ENCODE measurements at regions not wholly inside any gene's neighbourhood (a gene's known extent, or its start where the extent isn't known, plus 50 kb on each side); places are given as distances from the start of the nearest gene placed in this dataset.
"Not testable (repeated sequence)": the region's sequence is repeated elsewhere in the genome, so short reads cannot be mapped to it uniquely, and the experiment has no call there.

GRCh38 chr7:155392726-155393570 lies 65.0 kb upstream of the EN2 start:
- no peak overlapping the region for H3K27ac ChIP-seq
- H3K36me3 ChIP-seq: no peaks in the 10 kb centered on the region
- H3K4me1 ChIP-seq: no peaks in the 10 kb centered on the region
- H3K27me3 ChIP-seq: peaks cover 0 to 80% of the 10 kb centered on the region in 2 donors
- DNase-seq (no peak), ATAC-seq (no peak)
- no peaks in the 10 kb centered on the region for H3K9me3 ChIP-seq
- TF ChIP-seq CTCF (IDR thresholded peaks at IDR 0.05): no peak
- H3K4me3 ChIP-seq: no peak overlapping the region
- intact Hi-C loops (cut with DNase I): no loop called here

GRCh38 chr7:155394413-155394812 lies 63.5 kb upstream of the EN2 start:
- DNase-seq: no peak
- no peak for TF ChIP-seq CTCF (IDR thresholded peaks at IDR 0.05)
- no peaks in the 10 kb centered on the region for H3K4me1 ChIP-seq
- H3K4me3 ChIP-seq: no peak overlapping the region
- H3K27ac ChIP-seq: no peak overlapping the region
- intact Hi-C loops (cut with DNase I): no loop called here
- no peaks in the 10 kb centered on the region for H3K36me3 ChIP-seq
- H3K27me3 ChIP-seq: peaks cover 0 to 74% of the 10 kb centered on the region in 2 donors
- no peaks in the 10 kb centered on the region for H3K9me3 ChIP-seq
- no peak for ATAC-seq

GRCh38 chr7:155395176-155395797 lies 62.6 kb upstream of the EN2 start:
- intact Hi-C loops (cut with DNase I): no loop called here
- Histone ChIP-seq H3K9me3 (no peaks in the 10 kb centered on the region), H3K4me3 (no peak overlapping the region), H3K27me3 (peaks cover 0 to 76% of the 10 kb centered on the region in 2 donors), H3K27ac (no peak overlapping the region), H3K36me3 (no peaks in the 10 kb centered on the region), H3K4me1 (no peaks in the 10 kb centered on the region)
- ATAC-seq: no peak
- no peak for TF ChIP-seq CTCF (IDR thresholded peaks at IDR 0.05)
- no peak for DNase-seq

- peaks cover 0 to 78% of the 10 kb centered on the region in 2 donors for H3K27me3 ChIP-seq
- TF ChIP-seq CTCF (IDR thresholded peaks at IDR 0.05): no peak
- intact Hi-C loops (cut with DNase I): no loop called here
- no peaks in the 10 kb centered on the region for H3K36me3 ChIP-seq
- no peak for DNase-seq
- H3K9me3 ChIP-seq: no peaks in the 10 kb centered on the region
- no peaks in the 10 kb centered on the region for H3K4me1 ChIP-seq
- ATAC-seq: no peak
- H3K4me3 ChIP-seq: no peak overlapping the region
- H3K27ac ChIP-seq: no peak overlapping the region
These were observed 61.3 kb upstream of the EN2 start for GRCh38 chr7:155396661-155397060.

- H3K4me3 ChIP-seq; ATAC-seq; H3K27ac ChIP-seq; H3K36me3 ChIP-seq; DNase-seq; H3K4me1 ChIP-seq; H3K9me3 ChIP-seq; intact Hi-C loops (cut with DNase I): not testable (repeated sequence)
- H3K27me3 ChIP-seq: peaks cover 0 to 80% of the 10 kb centered on the region in 2 donors
These were observed 59.9 kb upstream of the EN2 start for GRCh38 chr7:155397758-155398714.
